ENCODE measurements at regions not wholly inside any gene's neighbourhood (a gene's known extent, or its start where the extent isn't known, plus 50 kb on each side); places are given as distances from the start of the nearest gene placed in this dataset.
"Not testable (repeated sequence)": the region's sequence is repeated elsewhere in the genome, so short reads cannot be mapped to it uniquely, and the experiment has no call there.

- H3K27me3 ChIP-seq (ENCODE audit: control insufficient read depth, insufficient read depth, low read length): no peaks in the 10 kb centered on the region
- H3K4me3 ChIP-seq (ENCODE audit: low read length): peak overlapping the region; percentile 85
- no peak overlapping the region for H3K27ac ChIP-seq (ENCODE audit: low read depth, low read length)
- H3K4me1 ChIP-seq (ENCODE audit: control insufficient read depth, insufficient read depth, low read length): peaks cover 4% of the 10 kb centered on the region
- H3K36me3 ChIP-seq (ENCODE audit: control insufficient read depth, insufficient read depth, low read length): no peaks in the 10 kb centered on the region
- no peak overlapping the region for H3K9ac ChIP-seq (ENCODE audit: low read length)
Observed at GRCh38 chr6:27130668-27131428, 116.7 kb upstream of the PRSS16 start.

DNA sequence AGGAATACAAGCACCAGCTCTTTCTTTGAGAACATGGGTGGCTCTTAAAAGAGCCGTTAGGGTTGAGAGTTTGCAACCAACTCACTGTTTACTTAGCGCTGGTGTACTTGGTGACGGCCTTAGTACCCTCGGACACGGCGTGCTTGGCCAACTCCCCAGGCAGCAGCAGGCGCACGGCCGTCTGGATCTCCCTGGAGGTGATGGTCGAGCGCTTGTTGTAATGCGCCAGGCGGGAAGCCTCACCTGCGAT, 115.3 kb upstream of the PRSS16 start:
- H3K4me3 ChIP-seq (ENCODE audit: low read length): peak overlapping the region; percentile 85
- H3K27ac ChIP-seq (ENCODE audit: low read depth, low read length): peak overlapping the region; percentile 89
- peak overlapping the region; percentile 60 for H3K9ac ChIP-seq (ENCODE audit: low read length)
- not testable (repeated sequence) for H3K36me3 ChIP-seq (ENCODE audit: control insufficient read depth, insufficient read depth, low read length); H3K27me3 ChIP-seq (ENCODE audit: control insufficient read depth, insufficient read depth, low read length); H3K4me1 ChIP-seq (ENCODE audit: control insufficient read depth, insufficient read depth, low read length)

DNA sequence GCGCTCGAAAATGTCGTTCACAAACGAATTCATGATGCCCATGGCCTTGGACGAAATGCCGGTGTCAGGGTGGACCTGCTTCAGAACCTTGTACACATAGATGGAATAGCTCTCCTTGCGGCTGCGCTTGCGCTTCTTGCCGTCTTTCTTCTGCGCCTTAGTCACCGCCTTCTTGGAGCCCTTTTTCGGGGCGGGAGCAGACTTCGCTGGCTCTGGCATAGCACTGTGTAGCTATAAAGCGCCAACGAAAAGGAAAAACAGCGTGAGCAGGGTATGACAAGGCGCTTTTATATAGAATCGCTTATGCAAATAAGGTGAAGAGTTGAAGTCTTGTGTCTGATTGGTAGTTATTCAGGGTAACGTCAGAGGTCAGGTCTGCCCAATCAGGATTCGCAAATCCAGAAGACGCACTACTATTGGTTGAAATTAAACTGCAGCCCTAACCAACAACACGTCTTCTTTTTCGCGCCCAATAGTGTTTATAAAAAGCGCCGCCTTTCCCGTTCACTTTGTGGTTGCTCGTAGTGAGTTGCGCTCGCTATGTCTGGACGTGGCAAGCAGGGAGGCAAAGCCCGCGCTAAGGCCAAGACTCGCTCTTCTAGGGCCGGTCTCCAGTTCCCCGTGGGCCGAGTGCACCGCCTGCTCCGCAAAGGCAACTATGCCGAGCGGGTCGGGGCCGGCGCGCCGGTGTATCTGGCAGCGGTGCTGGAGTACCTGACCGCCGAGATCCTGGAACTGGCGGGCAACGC, 114.8 kb upstream of the PRSS16 start:
- Histone ChIP-seq H3K27me3 (ENCODE audit: control insufficient read depth, insufficient read depth, low read length) (no peaks in the 10 kb centered on the region), H3K4me1 (ENCODE audit: control insufficient read depth, insufficient read depth, low read length) (peaks cover 4% of the 10 kb centered on the region), H3K27ac (ENCODE audit: low read depth, low read length) (peak overlapping the region; percentile 89), H3K4me3 (ENCODE audit: low read length) (peak overlapping the region; percentile 85), H3K36me3 (ENCODE audit: control insufficient read depth, insufficient read depth, low read length) (no peaks in the 10 kb centered on the region), H3K9ac (ENCODE audit: low read length) (peak overlapping the region; percentile 60)

DNA sequence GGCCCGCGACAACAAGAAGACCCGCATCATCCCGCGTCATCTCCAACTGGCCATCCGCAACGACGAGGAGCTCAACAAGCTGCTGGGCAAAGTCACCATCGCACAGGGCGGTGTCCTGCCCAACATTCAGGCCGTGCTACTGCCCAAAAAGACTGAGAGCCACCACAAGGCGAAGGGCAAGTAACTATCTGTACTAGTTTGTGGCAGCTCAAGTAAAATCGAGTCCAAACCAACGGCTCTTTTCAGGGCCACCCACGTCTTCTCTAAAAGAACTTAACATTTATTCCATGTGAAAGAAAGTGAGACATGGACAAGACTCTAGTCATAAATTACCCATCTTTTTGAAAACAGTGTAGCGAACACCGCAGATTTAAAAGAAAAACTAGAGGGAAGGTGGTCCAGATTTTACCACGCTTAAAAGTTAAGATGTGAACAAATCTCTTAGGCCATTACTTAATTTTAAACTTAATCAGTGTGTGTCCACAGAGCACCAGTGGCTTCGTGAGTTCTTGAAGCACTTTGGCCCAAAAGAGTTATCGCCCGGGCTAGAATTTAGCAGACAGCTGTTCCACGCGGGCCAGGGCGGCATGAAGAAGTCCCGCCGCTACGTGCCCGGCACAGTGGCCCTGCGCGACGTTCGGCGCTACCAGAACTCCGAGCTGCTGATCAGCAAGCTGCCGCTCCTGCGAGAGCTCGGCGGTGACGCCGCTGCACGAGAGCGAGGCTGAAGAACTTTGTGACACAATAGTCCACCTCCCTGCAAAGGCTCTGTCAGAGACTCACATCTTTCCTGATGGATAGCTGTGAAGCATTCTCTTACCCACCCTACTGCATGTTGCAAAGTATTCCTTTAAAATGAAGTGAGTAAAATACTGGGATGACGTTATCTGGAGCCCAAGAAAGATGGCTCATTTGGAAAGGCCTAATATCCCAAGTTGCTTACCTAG, 113.9 kb upstream of the PRSS16 start:
- no peaks in the 10 kb centered on the region for H3K27me3 ChIP-seq (ENCODE audit: control insufficient read depth, insufficient read depth, low read length)
- peak overlapping the region; percentile 63 for H3K9ac ChIP-seq (ENCODE audit: low read length)
- no peaks in the 10 kb centered on the region for H3K36me3 ChIP-seq (ENCODE audit: control insufficient read depth, insufficient read depth, low read length)
- H3K27ac ChIP-seq (ENCODE audit: low read depth, low read length): peak overlapping the region; percentile 77
- H3K4me1 ChIP-seq (ENCODE audit: control insufficient read depth, insufficient read depth, low read length): peaks cover 4% of the 10 kb centered on the region
- peak overlapping the region; percentile 85 for H3K4me3 ChIP-seq (ENCODE audit: low read length)

- Histone ChIP-seq H3K27me3 (ENCODE audit: control insufficient read depth, insufficient read depth, low read length) (no peaks in the 10 kb centered on the region), H3K4me3 (ENCODE audit: low read length) (no peak overlapping the region), H3K9ac (ENCODE audit: low read length) (no peak overlapping the region), H3K36me3 (ENCODE audit: control insufficient read depth, insufficient read depth, low read length) (no peaks in the 10 kb centered on the region), H3K27ac (ENCODE audit: low read depth, low read length) (no peak overlapping the region), H3K4me1 (ENCODE audit: control insufficient read depth, insufficient read depth, low read length) (peaks cover 4% of the 10 kb centered on the region)
Observed at GRCh38 chr6:27135087-27135657, 112.3 kb upstream of the PRSS16 start.

GRCh38 chr6:27136077-27136644, 111.3 kb upstream of the PRSS16 start:
- no peaks in the 10 kb centered on the region for H3K36me3 ChIP-seq (ENCODE audit: control insufficient read depth, insufficient read depth, low read length)
- H3K4me1 ChIP-seq (ENCODE audit: control insufficient read depth, insufficient read depth, low read length): peaks cover 2% of the 10 kb centered on the region
- no peaks in the 10 kb centered on the region for H3K27me3 ChIP-seq (ENCODE audit: control insufficient read depth, insufficient read depth, low read length)

GRCh38 chr6:27136978-27137814, 110.3 kb upstream of the PRSS16 start:
- H3K27ac ChIP-seq (ENCODE audit: low read depth, low read length): no peak overlapping the region
- no peak overlapping the region for H3K9ac ChIP-seq (ENCODE audit: low read length)
- no peaks in the 10 kb centered on the region for H3K36me3 ChIP-seq (ENCODE audit: control insufficient read depth, insufficient read depth, low read length)
- no peaks in the 10 kb centered on the region for H3K4me1 ChIP-seq (ENCODE audit: control insufficient read depth, insufficient read depth, low read length)
- H3K4me3 ChIP-seq (ENCODE audit: low read length): no peak overlapping the region
- H3K27me3 ChIP-seq (ENCODE audit: control insufficient read depth, insufficient read depth, low read length): no peaks in the 10 kb centered on the region

More at GRCh38 chr6:27136077-27136644, 111.3 kb upstream of the PRSS16 start:
- H3K4me3 ChIP-seq (ENCODE audit: low read length): no peak overlapping the region
- no peak overlapping the region for H3K9ac ChIP-seq (ENCODE audit: low read length)
- H3K27ac ChIP-seq (ENCODE audit: low read depth, low read length): no peak overlapping the region

DNA sequence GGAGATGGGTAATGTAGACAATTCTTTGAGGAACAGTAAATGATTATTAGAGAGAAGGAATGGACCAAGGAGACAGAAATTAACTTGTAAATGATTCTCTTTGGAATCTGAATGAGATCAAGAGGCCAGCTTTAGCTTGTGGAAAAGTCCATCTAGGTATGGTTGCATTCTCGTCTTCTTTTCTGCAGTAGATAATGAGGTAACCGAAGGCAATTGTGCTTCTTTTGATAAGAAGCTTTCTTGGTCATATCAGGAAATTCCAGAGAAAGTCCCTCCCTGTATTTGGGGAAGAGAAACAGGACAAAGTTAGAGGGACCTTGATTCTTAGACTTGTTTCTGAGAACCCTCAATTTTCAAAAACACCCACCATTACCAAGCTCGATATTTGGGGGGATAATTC, 109.1 kb upstream of the PRSS16 start:
- no peak overlapping the region for H3K27ac ChIP-seq (ENCODE audit: low read depth, low read length)
- H3K4me1 ChIP-seq (ENCODE audit: control insufficient read depth, insufficient read depth, low read length): no peaks in the 10 kb centered on the region
- no peak overlapping the region for H3K9ac ChIP-seq (ENCODE audit: low read length)
- H3K36me3 ChIP-seq (ENCODE audit: control insufficient read depth, insufficient read depth, low read length): no peaks in the 10 kb centered on the region
- H3K27me3 ChIP-seq (ENCODE audit: control insufficient read depth, insufficient read depth, low read length): no peaks in the 10 kb centered on the region
- H3K4me3 ChIP-seq (ENCODE audit: low read length): no peak overlapping the region

DNA sequence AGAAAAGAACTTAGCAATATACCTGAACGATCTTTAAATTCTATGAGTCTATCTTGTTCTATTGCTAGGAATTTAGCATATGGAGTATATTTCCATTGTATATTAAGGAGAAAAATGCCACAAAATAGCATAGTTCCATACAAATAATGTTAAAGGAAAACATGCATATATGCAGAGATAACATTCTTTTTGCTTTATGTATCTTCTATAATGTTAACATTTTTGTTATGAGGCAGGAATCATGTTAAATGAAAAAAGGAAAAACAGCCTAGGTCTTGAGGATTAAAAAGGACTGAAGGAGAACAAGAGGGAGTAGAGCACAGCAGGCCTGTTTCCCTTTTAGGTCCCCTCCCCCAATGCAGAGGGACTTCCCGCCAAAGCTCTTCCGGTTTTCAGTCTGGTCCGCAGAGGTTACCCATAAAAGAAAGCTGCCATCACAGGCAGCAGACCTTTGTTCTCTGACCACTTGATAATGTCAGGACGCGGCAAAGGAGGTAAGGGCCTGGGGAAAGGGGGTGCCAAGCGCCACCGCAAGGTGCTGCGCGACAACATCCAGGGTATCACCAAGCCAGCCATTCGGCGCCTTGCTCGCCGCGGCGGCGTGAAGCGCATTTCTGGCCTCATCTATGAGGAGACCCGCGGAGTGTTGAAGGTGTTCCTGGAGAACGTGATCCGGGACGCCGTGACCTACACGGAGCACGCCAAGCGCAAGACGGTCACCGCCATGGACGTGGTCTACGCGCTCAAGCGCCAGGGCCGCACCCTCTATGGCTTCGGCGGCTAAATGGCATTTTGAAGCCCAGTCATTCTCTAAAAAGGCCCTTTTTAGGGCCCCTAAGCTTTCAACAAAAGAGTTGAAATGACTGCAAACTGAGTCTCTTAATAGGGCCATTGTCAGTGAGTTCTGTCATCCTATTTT, 108.4 kb upstream of the PRSS16 start:
- Histone ChIP-seq H3K36me3 (ENCODE audit: control insufficient read depth, insufficient read depth, low read length) (no peaks in the 10 kb centered on the region), H3K27ac (ENCODE audit: low read depth, low read length) (peak overlapping the region; percentile 90), H3K4me3 (ENCODE audit: low read length) (peak overlapping the region; percentile 94), H3K4me1 (ENCODE audit: control insufficient read depth, insufficient read depth, low read length) (no peaks in the 10 kb centered on the region), H3K27me3 (ENCODE audit: control insufficient read depth, insufficient read depth, low read length) (no peaks in the 10 kb centered on the region), H3K9ac (ENCODE audit: low read length) (peak overlapping the region; percentile 38)

- Histone ChIP-seq H3K27ac (ENCODE audit: low read depth, low read length) (peak overlapping the region; percentile 90), H3K36me3 (ENCODE audit: control insufficient read depth, insufficient read depth, low read length) (no peaks in the 10 kb centered on the region), H3K9ac (ENCODE audit: low read length) (peak overlapping the region; percentile 62), H3K27me3 (ENCODE audit: control insufficient read depth, insufficient read depth, low read length) (no peaks in the 10 kb centered on the region), H3K4me3 (ENCODE audit: low read length) (peak overlapping the region; percentile 94), H3K4me1 (ENCODE audit: control insufficient read depth, insufficient read depth, low read length) (no peaks in the 10 kb centered on the region)
Observed at GRCh38 chr6:27139756-27140579, 107.5 kb upstream of the PRSS16 start.

All from rectal smooth muscle tissue (tissue), 1 donor.